ENCODE measurements at regions not wholly inside any gene's neighbourhood (a gene's known extent, or its start where the extent isn't known, plus 50 kb on each side); places are given as distances from the start of the nearest gene placed in this dataset.

DNA sequence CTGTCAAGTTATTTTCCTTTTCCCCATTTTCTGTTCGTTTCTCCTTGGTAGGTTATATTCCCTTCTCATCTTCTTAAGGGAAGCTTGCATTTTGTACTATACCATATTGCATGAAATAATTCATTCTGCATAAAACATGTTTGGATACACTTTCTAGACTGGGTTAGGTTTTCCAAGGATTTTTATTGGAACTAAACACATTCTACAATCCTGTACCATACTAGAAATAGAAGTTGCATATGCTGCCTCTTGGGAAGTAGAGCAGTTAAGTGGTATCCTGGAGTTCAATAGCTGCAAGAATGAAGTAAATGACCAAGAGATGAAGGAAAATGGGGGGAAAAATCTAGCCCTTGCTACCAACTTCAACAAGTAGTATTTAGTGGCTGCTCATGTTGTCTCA, 393.7 kb upstream of the SLIT2 start:
- H3K27ac Mint-ChIP-seq = no peak overlapping the region
- H3K36me3 Mint-ChIP-seq (ENCODE audit: low read depth) = no peaks in the 10 kb centered on the region
- peaks cover 16% of the 10 kb centered on the region for H3K9me3 Mint-ChIP-seq
- no peak overlapping the region for H3K4me3 Mint-ChIP-seq
- no peaks in the 10 kb centered on the region for H3K4me1 Mint-ChIP-seq (ENCODE audit: low read depth)
- intact Hi-C loops (cut with micrococcal nuclease) = no loop called here
- H3K27me3 Mint-ChIP-seq (ENCODE audit: insufficient read depth) = no peaks in the 10 kb centered on the region
- no peak for DNase-seq (ENCODE audit: low spot score)

DNA sequence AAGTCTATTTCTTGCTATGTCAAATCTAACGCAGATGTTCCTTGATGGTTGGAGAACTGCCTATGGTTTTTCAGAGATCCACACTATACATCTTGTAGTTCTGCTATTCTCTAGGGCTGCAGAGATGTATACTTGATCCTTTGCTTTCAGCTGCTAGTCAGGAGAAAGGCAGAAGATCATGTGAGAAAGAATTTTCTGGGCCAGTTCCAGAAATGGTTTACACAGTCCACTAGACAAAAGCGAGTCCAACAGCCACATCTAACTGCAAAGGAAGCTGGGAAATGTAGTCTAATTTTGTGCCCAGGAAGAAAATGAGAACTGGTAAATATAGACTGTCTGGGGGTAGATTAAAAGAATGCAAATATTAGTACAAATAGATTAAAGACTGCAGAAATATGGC, 394.3 kb upstream of the SLIT2 start:
- Mint-ChIP-seq H3K4me3 (no peak overlapping the region), H3K36me3 (ENCODE audit: low read depth) (no peaks in the 10 kb centered on the region), H3K9me3 (peaks cover 21% of the 10 kb centered on the region), H3K4me1 (ENCODE audit: low read depth) (no peaks in the 10 kb centered on the region), H3K27ac (no peak overlapping the region), H3K27me3 (ENCODE audit: insufficient read depth) (no peaks in the 10 kb centered on the region)
- DNase-seq (ENCODE audit: low spot score) = no peak
- intact Hi-C loops (cut with micrococcal nuclease) = no loop called here

DNA sequence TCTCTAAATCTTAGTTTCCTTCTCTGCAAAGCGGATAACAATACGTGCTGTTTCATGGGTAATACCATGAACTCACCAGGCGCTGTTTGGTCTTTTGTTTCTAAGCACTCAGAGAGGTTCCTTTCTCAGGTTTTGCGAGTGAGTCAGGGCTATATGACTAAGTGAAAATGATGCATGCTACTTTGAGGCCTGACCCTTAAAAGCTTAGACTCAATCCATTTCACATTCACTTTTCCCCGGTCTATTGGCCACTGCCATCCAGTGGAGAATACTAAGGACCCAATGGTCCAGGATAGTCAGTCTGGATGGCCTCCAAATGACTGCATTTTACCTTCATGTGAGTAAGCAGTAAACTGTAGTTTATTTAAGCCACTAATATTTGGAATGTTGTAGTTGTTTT, 400.8 kb upstream of the SLIT2 start:
- DNase-seq (ENCODE audit: low spot score) = no peak
- Mint-ChIP-seq H3K9me3 (peaks cover 16% of the 10 kb centered on the region), H3K4me1 (ENCODE audit: low read depth) (no peaks in the 10 kb centered on the region), H3K4me3 (no peak overlapping the region), H3K36me3 (ENCODE audit: low read depth) (no peaks in the 10 kb centered on the region), H3K27me3 (ENCODE audit: insufficient read depth) (no peaks in the 10 kb centered on the region), H3K27ac (no peak overlapping the region)
- intact Hi-C loops (cut with micrococcal nuclease) = no loop called here

DNA sequence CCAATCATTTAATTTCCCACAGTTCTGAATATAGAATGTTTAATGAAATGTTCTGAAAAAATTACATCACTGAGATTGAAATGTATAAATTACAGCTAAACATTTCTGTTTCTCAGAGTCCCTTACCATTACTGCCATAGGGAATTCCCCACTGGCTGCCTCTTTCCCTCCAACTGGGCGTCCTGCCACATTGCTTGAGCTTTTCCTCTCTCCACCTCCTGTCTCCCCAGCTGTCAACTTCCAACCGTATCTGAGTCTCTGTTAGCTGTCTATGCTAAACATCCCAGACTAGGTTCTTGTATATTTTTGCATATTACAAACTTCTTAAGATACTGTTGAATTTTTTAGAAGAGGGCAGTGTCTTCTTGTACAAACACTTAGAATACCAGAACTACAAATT, 407.3 kb upstream of the SLIT2 start:
- Mint-ChIP-seq H3K27ac (peak overlapping the region; percentile 6), H3K9me3 (no peaks in the 10 kb centered on the region), H3K4me3 (no peak overlapping the region), H3K27me3 (ENCODE audit: insufficient read depth) (no peaks in the 10 kb centered on the region), H3K36me3 (ENCODE audit: low read depth) (no peaks in the 10 kb centered on the region), H3K4me1 (ENCODE audit: low read depth) (no peaks in the 10 kb centered on the region)
- intact Hi-C loops (cut with micrococcal nuclease) = no loop called here
- DNase-seq (ENCODE audit: low spot score) = no peak

DNA sequence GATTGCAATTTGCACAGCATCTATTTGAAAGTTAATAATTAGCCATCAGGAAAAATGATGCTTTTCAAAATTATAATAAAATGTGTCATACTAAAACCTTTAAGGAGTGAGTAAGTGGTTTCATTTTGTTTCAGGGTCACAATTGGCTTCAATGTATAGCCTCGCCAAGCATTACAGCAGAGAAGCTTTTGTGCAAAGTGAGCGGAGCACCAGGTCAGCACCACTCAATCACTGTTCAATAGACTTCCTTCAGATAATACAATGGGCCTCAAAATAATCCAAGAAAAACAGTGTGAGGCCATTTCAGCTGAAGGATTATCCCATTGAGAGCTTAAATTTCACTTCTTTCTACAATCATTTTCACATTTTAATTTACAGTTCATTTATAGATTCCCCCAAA, 409.2 kb upstream of the SLIT2 start:
- no peak overlapping the region for H3K4me3 Mint-ChIP-seq
- H3K4me1 Mint-ChIP-seq (ENCODE audit: low read depth) = no peaks in the 10 kb centered on the region
- no peak overlapping the region for H3K27ac Mint-ChIP-seq
- H3K9me3 Mint-ChIP-seq = no peaks in the 10 kb centered on the region
- intact Hi-C loops (cut with micrococcal nuclease) = no loop called here
- no peaks in the 10 kb centered on the region for H3K36me3 Mint-ChIP-seq (ENCODE audit: low read depth)
- no peak for DNase-seq (ENCODE audit: low spot score)
- no peaks in the 10 kb centered on the region for H3K27me3 Mint-ChIP-seq (ENCODE audit: insufficient read depth)

DNA sequence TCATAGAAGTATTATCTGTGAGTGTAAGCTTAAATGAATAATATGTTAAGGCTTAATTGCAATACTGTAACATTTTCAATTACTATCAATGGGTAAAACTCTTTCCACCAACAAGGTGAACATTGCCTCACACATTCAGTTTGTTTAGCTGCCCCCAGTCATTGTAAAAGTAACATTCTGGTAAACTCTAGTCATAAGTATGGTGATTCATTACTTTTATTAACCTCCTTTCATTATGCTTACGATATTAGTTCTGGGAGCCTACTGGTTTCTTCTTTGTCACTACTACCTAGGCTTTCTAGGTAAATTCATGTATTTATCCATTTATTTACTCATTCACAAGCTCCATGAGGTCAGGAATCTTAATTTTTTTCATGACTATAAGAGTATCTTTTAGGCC, 412.8 kb upstream of the SLIT2 start:
- Mint-ChIP-seq H3K9me3 (peaks cover 4% of the 10 kb centered on the region), H3K4me3 (no peak overlapping the region), H3K27ac (no peak overlapping the region), H3K4me1 (ENCODE audit: low read depth) (no peaks in the 10 kb centered on the region), H3K36me3 (ENCODE audit: low read depth) (no peaks in the 10 kb centered on the region), H3K27me3 (ENCODE audit: insufficient read depth) (no peaks in the 10 kb centered on the region)
- DNase-seq (ENCODE audit: low spot score) = no peak
- intact Hi-C loops (cut with micrococcal nuclease) = no loop called here

DNA sequence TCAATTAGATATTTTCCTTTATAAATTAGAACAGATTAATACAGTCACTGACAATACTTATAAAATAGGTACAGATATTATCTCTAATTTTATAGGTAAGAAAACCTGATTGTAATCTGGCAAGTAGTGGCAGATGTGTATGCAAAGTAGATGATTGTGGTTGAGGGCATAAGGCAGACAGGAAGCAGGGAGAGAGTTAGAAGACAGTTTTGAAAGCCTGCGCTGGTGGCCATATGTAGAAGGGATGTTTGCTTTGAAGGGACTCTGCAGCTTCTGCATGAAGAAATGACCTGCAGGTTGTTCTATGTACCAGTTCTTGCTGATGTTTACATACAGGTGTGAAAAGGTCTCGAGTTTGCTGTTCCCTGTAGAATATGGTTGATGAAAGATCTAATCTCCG, 416.3 kb upstream of the SLIT2 start:
- Mint-ChIP-seq H3K4me1 (ENCODE audit: low read depth) (no peaks in the 10 kb centered on the region), H3K9me3 (peaks cover 6% of the 10 kb centered on the region), H3K27me3 (ENCODE audit: insufficient read depth) (no peaks in the 10 kb centered on the region), H3K27ac (no peak overlapping the region), H3K4me3 (no peak overlapping the region), H3K36me3 (ENCODE audit: low read depth) (no peaks in the 10 kb centered on the region)
- no peak for DNase-seq (ENCODE audit: low spot score)
- intact Hi-C loops (cut with micrococcal nuclease) = no loop called here

DNA sequence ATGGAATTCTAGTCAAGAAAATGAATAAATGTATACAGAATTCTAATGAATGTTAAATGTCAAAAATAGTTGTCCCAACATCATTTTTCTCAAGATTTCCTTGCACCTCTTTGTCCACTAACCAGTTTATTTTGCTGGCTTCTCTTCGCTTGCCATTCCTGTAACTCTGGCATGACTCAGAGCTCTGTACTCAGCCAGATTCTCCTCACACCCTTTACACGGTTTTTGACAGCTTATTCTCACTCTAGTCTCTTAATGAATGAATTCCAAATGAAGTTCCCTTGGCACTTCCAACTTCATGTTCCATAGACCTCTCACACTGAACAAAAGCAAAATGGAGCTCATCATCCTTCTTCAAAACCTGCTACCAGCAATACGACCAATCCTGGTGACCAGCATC, 419.3 kb upstream of the SLIT2 start:
- no peak overlapping the region for H3K27ac Mint-ChIP-seq
- intact Hi-C loops (cut with micrococcal nuclease) = no loop called here
- H3K9me3 Mint-ChIP-seq = peaks cover 6% of the 10 kb centered on the region
- no peak for DNase-seq (ENCODE audit: low spot score)
- no peaks in the 10 kb centered on the region for H3K27me3 Mint-ChIP-seq (ENCODE audit: insufficient read depth)
- H3K4me1 Mint-ChIP-seq (ENCODE audit: low read depth) = no peaks in the 10 kb centered on the region
- no peaks in the 10 kb centered on the region for H3K36me3 Mint-ChIP-seq (ENCODE audit: low read depth)
- no peak overlapping the region for H3K4me3 Mint-ChIP-seq

DNA sequence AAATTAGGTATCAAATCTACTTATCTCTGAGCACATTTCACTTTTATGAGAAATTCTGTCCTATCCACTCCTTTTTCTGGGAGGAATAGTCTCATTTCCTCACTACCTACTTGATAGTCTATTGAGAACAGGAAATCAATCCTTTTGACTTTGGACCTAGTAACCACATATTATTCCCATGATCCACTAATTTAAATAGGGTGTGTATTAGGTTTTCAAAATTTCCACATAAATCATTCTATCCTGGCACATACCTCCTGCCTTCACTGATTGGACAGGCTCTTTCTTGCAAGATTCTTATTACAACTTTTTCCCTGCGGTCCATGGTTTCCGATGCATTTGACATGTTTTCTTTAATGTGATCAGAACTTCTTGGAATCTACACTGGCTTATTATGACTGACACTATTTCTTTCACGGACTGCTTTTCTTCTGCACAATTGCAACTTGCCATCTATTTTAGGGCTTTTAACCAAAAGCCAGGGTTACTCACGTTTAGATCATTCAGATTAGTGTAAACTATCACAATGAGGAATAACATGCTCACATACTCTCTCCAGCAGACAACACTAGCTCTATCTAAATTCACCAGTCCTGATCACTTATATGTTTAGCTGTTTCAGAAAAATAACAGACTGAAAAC, 419.9 kb upstream of the SLIT2 start:
- DNase-seq (ENCODE audit: low spot score) = no peak
- no peaks in the 10 kb centered on the region for H3K36me3 Mint-ChIP-seq (ENCODE audit: low read depth)
- intact Hi-C loops (cut with micrococcal nuclease) = no loop called here
- H3K9me3 Mint-ChIP-seq = peaks cover 4% of the 10 kb centered on the region
- H3K4me1 Mint-ChIP-seq (ENCODE audit: low read depth) = no peaks in the 10 kb centered on the region
- H3K4me3 Mint-ChIP-seq = no peak overlapping the region
- no peak overlapping the region for H3K27ac Mint-ChIP-seq
- no peaks in the 10 kb centered on the region for H3K27me3 Mint-ChIP-seq (ENCODE audit: insufficient read depth)

DNA sequence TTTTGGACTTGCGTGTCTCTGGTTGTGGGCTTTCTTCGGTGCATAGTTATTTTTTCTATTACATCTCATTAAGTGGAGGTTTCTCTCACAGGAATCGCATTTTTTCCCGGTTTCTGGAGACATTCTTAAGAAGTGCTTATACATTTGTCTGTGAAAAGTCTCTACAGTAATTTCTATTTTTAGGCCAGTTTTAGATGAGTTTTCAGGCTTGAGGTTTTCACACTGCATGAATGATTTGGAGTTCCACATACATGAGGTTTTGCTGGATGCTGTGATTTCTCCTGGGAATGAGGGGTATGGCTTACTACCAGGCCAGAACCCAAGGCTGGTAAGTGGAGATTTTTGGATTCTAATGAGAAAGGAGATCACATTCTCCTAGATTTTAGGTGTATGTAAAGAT, 422.6 kb upstream of the SLIT2 start:
- Mint-ChIP-seq H3K4me3 (no peak overlapping the region), H3K4me1 (ENCODE audit: low read depth) (no peaks in the 10 kb centered on the region), H3K27ac (no peak overlapping the region), H3K9me3 (peaks cover 3% of the 10 kb centered on the region), H3K36me3 (ENCODE audit: low read depth) (no peaks in the 10 kb centered on the region), H3K27me3 (ENCODE audit: insufficient read depth) (no peaks in the 10 kb centered on the region)
- intact Hi-C loops (cut with micrococcal nuclease) = no loop called here
- DNase-seq (ENCODE audit: low spot score) = no peak

DNA sequence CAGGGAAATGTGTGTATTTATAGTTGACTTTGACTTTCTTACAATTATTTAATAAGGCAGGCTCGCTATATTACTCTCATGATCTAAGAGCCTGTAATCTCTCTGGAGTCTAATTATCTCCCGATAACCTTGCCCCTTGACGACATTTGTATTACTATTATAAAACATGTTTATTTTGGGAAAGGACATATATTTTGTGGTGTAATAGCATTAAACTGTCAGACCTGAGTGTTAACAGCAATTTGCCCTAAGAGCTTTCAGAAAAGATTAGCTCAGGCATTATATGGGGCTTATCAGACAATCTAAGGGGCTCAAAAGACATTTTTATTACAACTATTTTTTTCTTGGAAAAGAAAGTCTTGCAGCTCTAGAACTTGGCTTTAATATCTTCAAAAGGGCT, 427.9 kb upstream of the SLIT2 start:
- H3K36me3 Mint-ChIP-seq (ENCODE audit: low read depth) = no peaks in the 10 kb centered on the region
- DNase-seq (ENCODE audit: low spot score) = no peak
- intact Hi-C loops (cut with micrococcal nuclease) = no loop called here
- no peaks in the 10 kb centered on the region for H3K27me3 Mint-ChIP-seq (ENCODE audit: insufficient read depth)
- no peaks in the 10 kb centered on the region for H3K9me3 Mint-ChIP-seq
- H3K4me1 Mint-ChIP-seq (ENCODE audit: low read depth) = no peaks in the 10 kb centered on the region
- H3K4me3 Mint-ChIP-seq = no peak overlapping the region
- H3K27ac Mint-ChIP-seq = no peak overlapping the region

DNA sequence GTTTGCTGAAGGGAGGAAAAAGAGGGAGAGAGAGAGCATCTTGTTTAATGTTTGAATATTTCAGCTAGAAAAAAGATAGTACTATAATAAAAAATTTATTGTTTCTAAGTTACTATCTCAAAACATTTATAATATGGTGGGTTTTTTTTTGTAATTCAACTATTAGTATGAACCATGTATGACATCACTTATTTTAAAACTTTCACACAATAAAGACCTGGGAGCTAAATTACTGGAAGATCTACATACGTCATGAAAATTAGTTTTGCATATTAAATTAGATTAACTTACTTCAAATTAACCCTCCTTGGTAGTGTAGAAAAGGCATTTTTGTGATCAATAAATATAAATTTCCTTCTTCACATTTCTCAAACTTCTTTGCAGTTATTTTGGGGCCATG, 432.0 kb upstream of the SLIT2 start:
- intact Hi-C loops (cut with micrococcal nuclease) = no loop called here
- no peak overlapping the region for H3K4me3 Mint-ChIP-seq
- no peaks in the 10 kb centered on the region for H3K36me3 Mint-ChIP-seq (ENCODE audit: low read depth)
- no peak for DNase-seq (ENCODE audit: low spot score)
- no peaks in the 10 kb centered on the region for H3K9me3 Mint-ChIP-seq
- H3K27me3 Mint-ChIP-seq (ENCODE audit: insufficient read depth) = no peaks in the 10 kb centered on the region
- H3K4me1 Mint-ChIP-seq (ENCODE audit: low read depth) = no peaks in the 10 kb centered on the region
- no peak overlapping the region for H3K27ac Mint-ChIP-seq

DNA sequence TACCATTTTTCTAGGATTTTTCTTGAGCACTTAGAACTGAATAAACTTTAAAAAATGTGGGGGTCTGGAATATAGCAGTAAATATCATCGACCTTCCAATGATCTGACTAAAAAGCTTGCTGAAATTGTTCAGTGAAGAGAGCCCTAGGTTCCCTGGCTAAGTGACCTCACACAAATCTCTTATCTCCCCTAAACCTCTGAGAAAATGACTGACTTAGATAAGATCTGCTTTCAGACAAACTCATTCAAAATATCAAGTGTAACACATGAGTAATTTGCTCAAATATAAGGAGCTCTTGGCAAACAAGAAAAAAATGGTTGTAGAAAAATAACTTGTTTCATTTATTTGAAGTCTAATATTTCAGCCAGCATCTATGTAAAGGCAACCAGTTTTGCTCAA, 441.7 kb upstream of the SLIT2 start:
- no peak for DNase-seq (ENCODE audit: low spot score)
- H3K4me3 Mint-ChIP-seq = no peak overlapping the region
- peaks cover 6% of the 10 kb centered on the region for H3K9me3 Mint-ChIP-seq
- intact Hi-C loops (cut with micrococcal nuclease) = no loop called here
- no peak overlapping the region for H3K27ac Mint-ChIP-seq
- no peaks in the 10 kb centered on the region for H3K4me1 Mint-ChIP-seq (ENCODE audit: low read depth)
- no peaks in the 10 kb centered on the region for H3K27me3 Mint-ChIP-seq (ENCODE audit: insufficient read depth)
- no peaks in the 10 kb centered on the region for H3K36me3 Mint-ChIP-seq (ENCODE audit: low read depth)

DNA sequence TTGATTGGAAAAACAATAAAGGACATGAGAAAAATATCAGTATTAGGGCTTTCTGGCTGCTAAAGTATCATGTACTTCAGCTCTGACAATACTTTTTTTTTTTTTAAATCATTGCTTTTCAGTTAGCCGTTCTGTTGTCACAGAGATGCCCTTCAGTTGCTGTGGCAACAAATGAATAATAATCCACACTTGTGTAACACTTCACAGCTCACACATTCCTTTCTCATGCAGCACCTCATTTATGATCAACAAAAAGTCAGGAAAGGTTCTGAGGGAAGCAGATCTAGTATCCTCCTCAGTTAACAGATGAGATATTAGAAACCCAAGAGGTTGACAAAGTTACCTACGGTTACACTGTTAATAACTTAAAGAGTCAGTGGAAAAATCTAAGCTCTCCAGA, 444.2 kb upstream of the SLIT2 start:
- Mint-ChIP-seq H3K36me3 (ENCODE audit: low read depth) (no peaks in the 10 kb centered on the region), H3K27me3 (ENCODE audit: insufficient read depth) (no peaks in the 10 kb centered on the region), H3K9me3 (peaks cover 12% of the 10 kb centered on the region), H3K4me1 (ENCODE audit: low read depth) (no peaks in the 10 kb centered on the region), H3K4me3 (no peak overlapping the region), H3K27ac (no peak overlapping the region)
- no peak for DNase-seq (ENCODE audit: low spot score)
- intact Hi-C loops (cut with micrococcal nuclease) = no loop called here

Measured in activated T-helper 1 cell treated with anti-CD3 and anti-CD28 coated beads, Interleukin-12 subunit alpha, Interleukin-12 subunit beta, Interleukin-2, Interleukin-4 antibody, amounts not matched to agents 30 ng/mL and 10 ng/mL and 1 ng/mL, durations not matched to agents 14 hours and 24 hours and 36 hours (primary cell).